SK-N-SH treated with all-trans-retinoic acid at 6 μM for 48 hours (cell line): ENCODE measurements at regions not wholly inside any gene's neighbourhood (a gene's known extent, or its start where the extent isn't known, plus 50 kb on each side); places are given as distances from the start of the nearest gene placed in this dataset.

ENCODE experiments used
- ATAC-seq: fragments of 200-7000 bp; cut with Tn5 transposase; 3 replicates; pipeline ENCODE4 v1.9.1; 2020; ENCODE audit warnings: mild to moderate bottlenecking, moderate library complexity
- ARNTL ChIP-seq: fragments of 450-650 bp; formaldehyde crosslinking; IDR thresholded peaks from 2 replicates; pipeline ENCODE4 v1.5.0; 2020; ENCODE audit warnings: low read depth, mild to moderate bottlenecking, moderate library complexity, borderline replicate concordance
- BACH2 ChIP-seq: fragments of 250-450 bp; sonication (Bioruptor Pico); IDR thresholded peaks from 2 replicates; pipeline ENCODE4 v1.9.0; 2021; ENCODE audit warnings: mild to moderate bottlenecking, borderline replicate concordance
- CREB5 ChIP-seq: fragments of 250-450 bp; sonication (Bioruptor Pico); IDR thresholded peaks from 2 replicates; pipeline ENCODE4 v1.5.1; 2020; ENCODE audit warnings: low read depth, mild to moderate bottlenecking, moderate library complexity
- CSDC2 ChIP-seq: fragments of 250-450 bp; sonication (Bioruptor Pico); IDR thresholded peaks from 2 replicates; pipeline ENCODE4 v1.5.0; 2020; ENCODE audit warnings: mild to moderate bottlenecking, moderate library complexity
- CSRNP3 ChIP-seq: fragments of 250-450 bp; sonication (Bioruptor Pico); IDR thresholded peaks from 2 replicates; pipeline ENCODE4 v1.5.1; 2021; ENCODE audit warnings: mild to moderate bottlenecking, moderate library complexity
- ESRRG ChIP-seq: fragments of 250-450 bp; sonication (Bioruptor Pico); IDR thresholded peaks from 2 replicates; pipeline ENCODE4 v1.6.1; 2021; ENCODE audit warnings: mild to moderate bottlenecking
- GLIS3 ChIP-seq: fragments of 250-450 bp; sonication (Bioruptor Pico); IDR thresholded peaks from 2 replicates; pipeline ENCODE4 v1.5.0; 2020; ENCODE audit warnings: mild to moderate bottlenecking, moderate library complexity
- ISL1 ChIP-seq: fragments of 250-450 bp; sonication (Bioruptor Pico); IDR thresholded peaks from 2 replicates; pipeline ENCODE4 v2.1.2; 2022; ENCODE audit warnings: mild to moderate bottlenecking, moderate library complexity
- OSR1 ChIP-seq: fragments of 250-450 bp; sonication (Bioruptor Pico); IDR thresholded peaks from 2 replicates; pipeline ENCODE4 v1.8.0; 2022; ENCODE audit warnings: moderate library complexity, mild to moderate bottlenecking, inconsistent platforms
- PPARA ChIP-seq: fragments of 250-450 bp; sonication (Bioruptor Pico); IDR thresholded peaks from 2 replicates; pipeline ENCODE4 v1.5.0; 2020; ENCODE audit warnings: mild to moderate bottlenecking, borderline replicate concordance
- RARB ChIP-seq: fragments of 250-450 bp; sonication (Bioruptor Pico); IDR thresholded peaks from 2 replicates; pipeline ENCODE4 v1.8.0; 2021; ENCODE audit warnings: mild to moderate bottlenecking, moderate library complexity
- TCF4 ChIP-seq: fragments of 250-450 bp; sonication (Bioruptor Pico); IDR thresholded peaks from 2 replicates; pipeline ENCODE4 v1.8.0; 2021; ENCODE audit warnings: mild to moderate bottlenecking, moderate library complexity, borderline replicate concordance
- TOX ChIP-seq: fragments of 250-450 bp; sonication (Bioruptor Pico); IDR thresholded peaks from 2 replicates; pipeline ENCODE4 v1.8.0; 2021; ENCODE audit warnings: mild to moderate bottlenecking, moderate library complexity, borderline replicate concordance
- ZC3H10 ChIP-seq: fragments of 250-450 bp; sonication (Bioruptor Pico); IDR thresholded peaks from 2 replicates; pipeline ENCODE4 v1.5.1; 2021; ENCODE audit warnings: mild to moderate bottlenecking, moderate library complexity
- ZFP3 ChIP-seq: fragments of 250-450 bp; sonication (Bioruptor Pico); IDR thresholded peaks from 2 replicates; pipeline ENCODE4 v1.5.0; 2020; ENCODE audit warnings: mild to moderate bottlenecking, moderate library complexity
- ZFP30 ChIP-seq: fragments of 450-650 bp; formaldehyde crosslinking; IDR thresholded peaks from 2 replicates; pipeline ENCODE4 v1.5.0; 2022; ENCODE audit warnings: mild to moderate bottlenecking, moderate library complexity
- ZNF565 ChIP-seq: fragments of 450-650 bp; formaldehyde crosslinking; conservative IDR thresholded peaks from 2 replicates; pipeline ENCODE4 v1.5.0; 2020; ENCODE audit warnings: low read depth, mild to moderate bottlenecking, moderate library complexity
- ZNF70 ChIP-seq: fragments of 450-650 bp; formaldehyde crosslinking; IDR thresholded peaks from 2 replicates; pipeline ENCODE4 v1.5.0; 2020; ENCODE audit warnings: mild to moderate bottlenecking, moderate library complexity
- ZNF8 ChIP-seq: fragments of 450-650 bp; formaldehyde crosslinking; IDR thresholded peaks from 2 replicates; pipeline ENCODE4 v1.5.0; 2020; ENCODE audit warnings: mild to moderate bottlenecking, moderate library complexity
- TF ChIP-seq, protein P1 (sequence below): fragments of 250-450 bp; sonication (Bioruptor Pico); IDR thresholded peaks from 2 replicates; pipeline ENCODE4 v1.8.0; 2020; ENCODE audit warnings: mild to moderate bottlenecking, moderate library complexity, borderline replicate concordance
- TF ChIP-seq, protein P2 (sequence below): fragments of 250-450 bp; sonication (Bioruptor Pico); IDR thresholded peaks from 2 replicates; pipeline ENCODE4 v1.5.0; 2020; ENCODE audit warnings: mild to moderate bottlenecking, moderate library complexity
- TF ChIP-seq, protein P3 (sequence below): fragments of 250-450 bp; sonication (Bioruptor Pico); IDR thresholded peaks from 2 replicates; pipeline ENCODE4 v1.8.0; 2021; ENCODE audit warnings: low read depth, mild to moderate bottlenecking, moderate library complexity, borderline replicate concordance

DNA sequence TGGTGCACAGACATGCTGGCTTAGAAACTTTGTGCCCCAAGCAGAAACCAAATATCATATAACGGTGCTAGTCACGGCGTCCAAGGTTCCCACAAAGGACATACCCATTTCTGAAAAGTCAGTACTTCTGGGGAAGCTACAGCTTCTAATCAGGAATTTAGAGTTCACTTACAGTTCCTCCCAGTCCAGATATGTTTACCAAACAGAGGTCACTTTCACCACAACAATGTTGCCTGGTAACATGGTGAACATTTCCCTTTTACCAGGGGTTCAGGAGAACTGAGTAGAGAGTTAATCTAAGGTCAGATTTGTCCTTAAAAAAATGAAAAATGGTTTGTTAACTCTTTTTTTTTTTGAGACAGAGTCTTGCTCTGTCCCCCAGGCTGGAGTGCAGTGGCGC lies 265.9 kb upstream of the MKLN1 start:
- TF ChIP-seq OSR1 (CRISPR knock-in tag) (no peak), ISL1 (no peak), TOX (CRISPR knock-in tag) (no peak), ESRRG (CRISPR knock-in tag) (no peak)
- ATAC-seq = no peak

DNA sequence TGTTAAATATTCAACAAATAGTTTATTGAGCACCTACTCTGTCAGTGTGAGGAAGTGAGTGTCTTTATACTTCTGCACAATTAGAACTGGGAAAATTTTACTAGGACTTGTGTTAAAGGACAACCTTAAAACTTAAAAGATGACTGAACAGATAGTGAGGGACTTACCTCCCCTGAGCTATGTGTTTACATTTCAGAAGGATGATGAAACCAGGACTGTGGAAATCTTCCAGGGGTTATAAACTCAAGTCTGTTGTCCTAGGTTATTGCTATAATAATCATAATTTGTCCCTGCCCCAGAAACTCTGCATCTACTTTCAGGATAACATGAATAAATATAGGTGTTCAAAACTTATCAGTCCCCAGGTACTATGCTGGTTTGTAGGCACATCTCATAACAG lies 261.0 kb upstream of the MKLN1 start:
- ATAC-seq = no peak
- TF ChIP-seq ZC3H10 (CRISPR knock-in tag) (no peak), CSDC2 (no peak), ARNTL (no peak), ZFP30 (CRISPR knock-in tag) (no peak), TCF4 (CRISPR knock-in tag) (no peak), ZNF70 (CRISPR knock-in tag) (no peak), ZNF565 (CRISPR knock-in tag) (no peak), TOX (CRISPR knock-in tag) (no peak), CREB5 (CRISPR knock-in tag) (no peak), ESRRG (CRISPR knock-in tag) (no peak), BACH2 (no peak), ZNF8 (CRISPR knock-in tag) (no peak), ISL1 (no peak), PPARA (no peak), ZFP3 (CRISPR knock-in tag) (no peak), OSR1 (CRISPR knock-in tag) (no peak)
- TF ChIP-seq, protein P1, sequence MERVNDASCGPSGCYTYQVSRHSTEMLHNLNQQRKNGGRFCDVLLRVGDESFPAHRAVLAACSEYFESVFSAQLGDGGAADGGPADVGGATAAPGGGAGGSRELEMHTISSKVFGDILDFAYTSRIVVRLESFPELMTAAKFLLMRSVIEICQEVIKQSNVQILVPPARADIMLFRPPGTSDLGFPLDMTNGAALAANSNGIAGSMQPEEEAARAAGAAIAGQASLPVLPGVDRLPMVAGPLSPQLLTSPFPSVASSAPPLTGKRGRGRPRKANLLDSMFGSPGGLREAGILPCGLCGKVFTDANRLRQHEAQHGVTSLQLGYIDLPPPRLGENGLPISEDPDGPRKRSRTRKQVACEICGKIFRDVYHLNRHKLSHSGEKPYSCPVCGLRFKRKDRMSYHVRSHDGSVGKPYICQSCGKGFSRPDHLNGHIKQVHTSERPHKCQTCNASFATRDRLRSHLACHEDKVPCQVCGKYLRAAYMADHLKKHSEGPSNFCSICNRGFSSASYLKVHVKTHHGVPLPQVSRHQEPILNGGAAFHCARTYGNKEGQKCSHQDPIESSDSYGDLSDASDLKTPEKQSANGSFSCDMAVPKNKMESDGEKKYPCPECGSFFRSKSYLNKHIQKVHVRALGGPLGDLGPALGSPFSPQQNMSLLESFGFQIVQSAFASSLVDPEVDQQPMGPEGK (CRISPR knock-in tag) = no peak
- TF ChIP-seq, protein P2, sequence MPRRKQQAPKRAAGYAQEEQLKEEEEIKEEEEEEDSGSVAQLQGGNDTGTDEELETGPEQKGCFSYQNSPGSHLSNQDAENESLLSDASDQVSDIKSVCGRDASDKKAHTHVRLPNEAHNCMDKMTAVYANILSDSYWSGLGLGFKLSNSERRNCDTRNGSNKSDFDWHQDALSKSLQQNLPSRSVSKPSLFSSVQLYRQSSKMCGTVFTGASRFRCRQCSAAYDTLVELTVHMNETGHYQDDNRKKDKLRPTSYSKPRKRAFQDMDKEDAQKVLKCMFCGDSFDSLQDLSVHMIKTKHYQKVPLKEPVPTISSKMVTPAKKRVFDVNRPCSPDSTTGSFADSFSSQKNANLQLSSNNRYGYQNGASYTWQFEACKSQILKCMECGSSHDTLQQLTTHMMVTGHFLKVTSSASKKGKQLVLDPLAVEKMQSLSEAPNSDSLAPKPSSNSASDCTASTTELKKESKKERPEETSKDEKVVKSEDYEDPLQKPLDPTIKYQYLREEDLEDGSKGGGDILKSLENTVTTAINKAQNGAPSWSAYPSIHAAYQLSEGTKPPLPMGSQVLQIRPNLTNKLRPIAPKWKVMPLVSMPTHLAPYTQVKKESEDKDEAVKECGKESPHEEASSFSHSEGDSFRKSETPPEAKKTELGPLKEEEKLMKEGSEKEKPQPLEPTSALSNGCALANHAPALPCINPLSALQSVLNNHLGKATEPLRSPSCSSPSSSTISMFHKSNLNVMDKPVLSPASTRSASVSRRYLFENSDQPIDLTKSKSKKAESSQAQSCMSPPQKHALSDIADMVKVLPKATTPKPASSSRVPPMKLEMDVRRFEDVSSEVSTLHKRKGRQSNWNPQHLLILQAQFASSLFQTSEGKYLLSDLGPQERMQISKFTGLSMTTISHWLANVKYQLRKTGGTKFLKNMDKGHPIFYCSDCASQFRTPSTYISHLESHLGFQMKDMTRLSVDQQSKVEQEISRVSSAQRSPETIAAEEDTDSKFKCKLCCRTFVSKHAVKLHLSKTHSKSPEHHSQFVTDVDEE (CRISPR knock-in tag) = no peak

- TF ChIP-seq TOX (CRISPR knock-in tag) (no peak), RARB (CRISPR knock-in tag) (no peak), ESRRG (CRISPR knock-in tag) (no peak), GLIS3 (CRISPR knock-in tag) (no peak), CSRNP3 (CRISPR knock-in tag) (no peak), BACH2 (no peak), ISL1 (no peak), ZNF70 (CRISPR knock-in tag) (no peak), ZNF8 (CRISPR knock-in tag) (no peak), CREB5 (CRISPR knock-in tag) (no peak), TCF4 (CRISPR knock-in tag) (no peak), CSDC2 (no peak), ZNF565 (CRISPR knock-in tag) (no peak)
- TF ChIP-seq, protein P1 (CRISPR knock-in tag) = no peak
- TF ChIP-seq, protein P2 (CRISPR knock-in tag) = no peak
- TF ChIP-seq, protein P3, sequence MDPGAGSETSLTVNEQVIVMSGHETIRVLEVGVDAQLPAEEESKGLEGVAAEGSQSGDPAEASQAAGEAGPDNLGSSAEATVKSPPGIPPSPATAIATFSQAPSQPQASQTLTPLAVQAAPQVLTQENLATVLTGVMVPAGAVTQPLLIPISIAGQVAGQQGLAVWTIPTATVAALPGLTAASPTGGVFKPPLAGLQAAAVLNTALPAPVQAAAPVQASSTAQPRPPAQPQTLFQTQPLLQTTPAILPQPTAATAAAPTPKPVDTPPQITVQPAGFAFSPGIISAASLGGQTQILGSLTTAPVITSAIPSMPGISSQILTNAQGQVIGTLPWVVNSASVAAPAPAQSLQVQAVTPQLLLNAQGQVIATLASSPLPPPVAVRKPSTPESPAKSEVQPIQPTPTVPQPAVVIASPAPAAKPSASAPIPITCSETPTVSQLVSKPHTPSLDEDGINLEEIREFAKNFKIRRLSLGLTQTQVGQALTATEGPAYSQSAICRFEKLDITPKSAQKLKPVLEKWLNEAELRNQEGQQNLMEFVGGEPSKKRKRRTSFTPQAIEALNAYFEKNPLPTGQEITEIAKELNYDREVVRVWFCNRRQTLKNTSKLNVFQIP (CRISPR knock-in tag) = no peak
- TF ChIP-seq, all 23 proteins: peak for 0
- ATAC-seq = no peak
These were observed 260.5 kb upstream of the MKLN1 start for GRCh38 chr7:131067220-131067619.
